Left hindlimb (tissue), 1 donor: ENCODE measurements at regions not wholly inside any gene's neighbourhood (a gene's known extent, or its start where the extent isn't known, plus 50 kb on each side); places are given as distances from the start of the nearest gene placed in this dataset.

ENCODE experiments used
- DNase-seq: peaks from one replicate; pipeline ENCODE4 v3.0.0-alpha.2; 2018

GRCh38 chr3:30502742-30503073 is 103.7 kb upstream of the TGFBR2 start:
- no peak for DNase-seq

GRCh38 chr3:30503446-30503845 is 103.0 kb upstream of the TGFBR2 start:
- no peak for DNase-seq

GRCh38 chr3:30504939-30505338 is 101.5 kb upstream of the TGFBR2 start:
- DNase-seq = no peak

DNA sequence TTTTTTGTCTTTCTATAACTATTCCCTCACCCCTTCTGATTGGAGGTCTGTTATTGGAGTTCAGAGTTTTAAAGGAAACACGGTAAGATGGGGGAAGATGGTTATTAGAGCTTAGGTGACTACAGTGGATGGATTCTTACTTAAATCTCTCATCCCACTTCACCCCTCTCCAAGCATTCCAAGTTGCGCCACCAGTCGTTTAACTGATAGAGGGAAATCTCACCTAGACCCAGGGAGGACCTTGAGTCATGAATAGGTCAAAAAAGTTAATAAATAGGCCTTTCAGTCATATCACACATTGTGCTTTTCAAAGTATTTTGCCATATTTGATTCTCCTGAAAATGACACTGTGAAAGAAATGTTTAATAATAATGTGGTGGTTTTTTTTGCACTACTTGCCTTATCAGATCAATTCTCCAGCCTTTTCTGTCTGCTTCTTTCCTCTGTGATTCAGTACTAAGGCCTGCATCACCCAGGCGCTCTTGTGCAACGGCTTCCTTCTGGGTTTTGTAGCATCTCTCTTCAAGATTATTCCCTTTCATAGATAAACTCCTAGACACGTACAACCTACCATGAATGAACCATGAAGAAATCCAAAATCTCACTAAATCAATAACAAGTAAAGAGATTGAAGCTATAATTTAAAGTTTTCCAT is 100.4 kb upstream of the TGFBR2 start:
- no peak for DNase-seq

- DNase-seq = no peak
Measured at GRCh38 chr3:30508339-30508738, 98.1 kb upstream of the TGFBR2 start.

DNA sequence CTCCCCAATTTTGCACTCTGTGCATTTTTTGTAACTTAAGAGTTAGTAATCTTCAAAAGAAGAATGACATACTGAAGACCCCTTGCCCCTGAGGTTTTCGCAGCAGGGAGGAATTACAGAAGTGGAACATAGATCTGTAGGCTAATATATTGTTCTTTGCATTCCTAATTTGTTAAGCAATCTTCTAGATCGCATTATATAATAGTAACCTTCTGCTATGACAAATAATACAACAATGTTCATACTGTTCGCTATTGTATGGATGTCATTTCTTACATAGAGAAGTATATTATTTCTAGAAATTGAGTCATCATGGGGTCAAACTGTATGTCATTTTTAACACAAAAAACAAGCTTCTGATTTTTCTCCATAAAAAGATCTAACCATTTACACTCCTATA is 95.8 kb upstream of the TGFBR2 start:
- DNase-seq = no peak

GRCh38 chr3:30511524-30512251 is 94.7 kb upstream of the TGFBR2 start:
- no peak for DNase-seq

DNA sequence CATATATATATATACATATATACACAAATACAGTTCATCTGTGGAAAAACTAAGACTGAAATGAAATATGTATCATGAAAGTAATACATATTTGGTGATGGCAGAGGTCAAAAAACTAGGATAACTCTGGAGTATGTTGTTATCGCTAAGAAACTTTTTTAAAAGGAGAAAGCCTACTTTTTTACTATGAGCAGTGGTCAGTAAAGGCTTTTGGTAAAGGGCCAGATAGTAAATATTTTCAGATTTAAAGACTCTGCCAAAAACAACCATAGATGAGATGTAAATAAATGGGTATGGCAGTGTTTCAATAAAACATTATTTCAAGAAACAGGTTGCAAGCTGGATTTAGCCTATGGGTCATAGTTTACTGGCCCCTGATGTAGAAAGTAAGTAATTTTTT is 93.8 kb upstream of the TGFBR2 start:
- DNase-seq = no peak

- DNase-seq = no peak
Measured at GRCh38 chr3:30513374-30514152, 92.8 kb upstream of the TGFBR2 start.

GRCh38 chr3:30516238-30516637 is 90.2 kb upstream of the TGFBR2 start:
- no peak for DNase-seq

DNA sequence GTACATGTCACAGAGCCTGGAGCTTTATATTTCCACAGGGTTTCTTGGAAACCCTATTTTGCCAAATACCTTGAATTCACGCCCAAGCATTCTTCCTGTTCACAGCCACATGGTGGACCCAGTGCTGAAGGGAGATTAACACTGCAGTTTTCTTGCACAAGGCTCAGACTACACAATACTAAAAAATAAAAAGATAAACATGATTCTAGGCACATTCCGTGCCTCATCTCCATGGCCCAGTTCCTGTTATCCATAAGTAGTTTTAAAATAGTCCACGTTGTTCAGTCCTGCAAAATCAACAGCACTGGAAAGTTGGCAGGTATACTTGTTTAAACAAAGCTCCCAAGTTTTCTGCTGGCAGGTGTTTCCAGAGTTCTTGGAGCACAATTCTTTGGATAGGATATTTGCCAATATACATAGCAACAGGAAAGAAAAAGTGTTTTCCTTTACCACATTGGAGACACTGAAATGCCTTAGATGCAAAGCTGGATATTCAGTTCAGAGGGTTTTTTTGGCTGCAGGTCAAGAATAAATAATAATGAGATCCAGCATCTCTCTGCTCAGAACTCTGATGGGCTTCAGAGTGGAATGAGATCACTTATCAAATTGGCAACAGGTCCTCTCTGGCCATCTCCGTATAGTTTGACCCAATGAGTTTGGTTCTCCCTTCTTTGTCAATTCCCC is 88.1 kb upstream of the TGFBR2 start:
- DNase-seq = peak; percentile 58

DNA sequence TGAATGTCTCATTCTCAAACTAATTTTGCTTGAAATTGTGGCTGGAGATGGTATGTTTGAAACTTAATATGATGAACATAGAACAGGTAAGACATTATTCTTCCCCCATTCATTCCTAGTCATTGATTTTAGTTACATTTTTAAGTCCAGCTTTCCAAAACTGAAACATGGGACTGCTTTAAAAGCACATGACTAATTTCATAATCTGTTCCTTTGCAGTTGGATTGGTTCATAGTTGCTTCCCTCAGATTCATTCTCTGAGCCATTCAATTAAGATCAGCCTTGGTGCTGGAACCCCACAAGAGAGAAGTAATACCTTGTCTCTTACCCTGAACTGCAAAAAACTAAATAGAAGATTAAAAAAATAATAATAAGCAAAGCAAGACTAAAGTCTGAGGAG is 87.5 kb upstream of the TGFBR2 start:
- no peak for DNase-seq

DNA sequence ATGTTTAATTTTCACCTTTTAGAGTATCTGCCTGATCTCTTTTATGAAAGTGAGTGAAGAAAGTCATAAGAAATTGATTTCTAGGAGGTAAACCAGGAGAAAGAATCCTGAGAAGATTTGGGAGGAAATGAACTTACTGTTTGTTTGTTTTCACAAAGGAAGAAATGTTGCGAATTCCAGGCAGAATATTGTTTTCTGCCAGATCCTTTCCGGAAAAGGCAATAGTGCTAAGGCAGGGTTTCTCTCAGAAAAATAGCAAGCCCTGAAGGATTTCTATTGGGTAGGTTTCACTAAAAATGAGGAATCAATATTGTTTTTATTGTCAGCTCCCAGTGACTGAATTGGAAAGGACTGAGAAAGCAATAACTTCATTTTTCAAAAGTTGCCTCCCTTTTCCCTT is 85.7 kb upstream of the TGFBR2 start:
- no peak for DNase-seq

DNA sequence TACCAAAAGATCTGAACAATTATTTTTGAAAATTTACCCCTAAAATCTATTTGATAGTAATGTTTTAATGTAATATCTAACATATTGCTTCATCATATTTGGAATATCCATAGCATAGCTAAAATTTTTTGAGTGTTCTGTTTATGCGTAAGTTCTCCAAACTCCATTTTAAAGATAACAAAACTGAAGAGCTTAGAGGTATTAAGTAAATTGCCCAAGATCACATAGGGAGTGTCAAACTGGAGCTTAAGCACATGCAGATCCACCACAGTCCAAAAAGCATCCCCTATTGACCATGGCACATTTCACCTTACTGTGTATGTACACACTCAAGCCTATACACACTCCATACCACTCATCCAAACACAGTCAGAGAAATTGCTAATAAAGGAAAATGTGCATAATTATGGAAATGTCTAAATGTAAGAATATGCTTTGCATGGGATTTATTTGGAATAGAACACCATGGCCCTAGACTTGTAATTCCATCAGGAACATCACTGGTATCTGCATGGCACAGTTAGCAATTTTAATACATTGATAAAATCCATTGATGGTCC is 85.2 kb upstream of the TGFBR2 start:
- no peak for DNase-seq

DNA sequence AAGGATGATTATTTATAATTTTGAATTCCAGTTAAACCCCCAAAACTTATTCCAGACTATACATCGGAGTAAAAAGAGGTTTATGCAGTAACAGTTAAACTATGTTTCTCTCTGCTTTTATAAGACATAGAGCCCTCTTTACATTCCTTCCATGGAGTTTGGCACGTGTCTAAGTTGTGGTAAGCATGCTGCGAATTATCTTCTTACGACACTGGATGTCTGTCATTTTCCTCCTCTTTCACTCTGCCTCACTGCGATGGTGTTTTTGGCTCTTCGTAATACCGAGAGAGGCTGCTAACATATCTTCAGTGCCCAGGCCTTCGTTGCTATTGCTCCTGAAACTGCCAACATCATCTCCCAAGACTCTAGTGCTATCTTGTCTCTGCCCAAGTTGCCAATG is 83.9 kb upstream of the TGFBR2 start:
- no peak for DNase-seq

- no peak for DNase-seq
Measured at GRCh38 chr3:30523366-30523765, 83.0 kb upstream of the TGFBR2 start.

GRCh38 chr3:30524357-30525040 is 81.9 kb upstream of the TGFBR2 start:
- no peak for DNase-seq

- no peak for DNase-seq
Measured at GRCh38 chr3:30526031-30526430, 80.4 kb upstream of the TGFBR2 start.

GRCh38 chr3:30527186-30527585 is 79.2 kb upstream of the TGFBR2 start:
- no peak for DNase-seq

DNA sequence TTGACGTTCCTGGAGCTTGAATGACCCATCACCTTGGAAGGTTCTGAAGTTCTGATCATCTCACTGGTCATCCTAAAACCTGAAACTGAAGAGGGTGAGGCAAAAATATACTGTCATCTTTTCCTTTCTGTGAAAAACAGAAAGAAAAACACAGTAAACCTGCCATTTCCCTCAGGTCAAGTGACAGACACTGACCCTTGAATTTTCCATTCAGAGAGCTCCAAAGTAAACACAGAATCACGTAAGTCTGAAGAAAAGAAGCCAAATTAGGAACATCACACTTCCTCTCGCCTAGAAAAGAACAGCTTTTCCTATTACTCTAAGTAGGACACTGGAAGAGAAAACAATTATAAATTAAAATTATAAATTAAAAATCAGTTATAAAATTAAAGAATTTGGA is 78.7 kb upstream of the TGFBR2 start:
- DNase-seq = no peak

DNA sequence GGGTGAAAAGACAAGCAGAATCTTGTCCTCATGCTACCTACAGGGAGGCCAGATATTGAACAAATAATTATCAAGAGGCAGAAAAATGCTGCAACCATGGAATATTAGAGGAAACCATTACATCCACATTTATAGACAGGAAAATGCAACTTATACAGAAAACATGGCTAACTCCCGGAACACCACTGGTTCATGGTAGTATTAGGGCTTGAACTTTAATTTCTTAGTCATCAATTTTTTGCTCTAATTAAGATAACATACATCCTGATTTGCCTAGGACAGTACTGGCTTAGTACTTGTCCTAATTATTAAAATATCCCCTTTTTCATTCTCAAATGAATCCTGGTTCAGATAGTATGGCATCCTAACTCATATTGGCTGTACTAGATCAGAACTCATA is 76.3 kb upstream of the TGFBR2 start:
- no peak for DNase-seq

GRCh38 chr3:30531017-30531570 is 75.3 kb upstream of the TGFBR2 start:
- DNase-seq = no peak
